ENCODE measurements at regions not wholly inside any gene's neighbourhood (a gene's known extent, or its start where the extent isn't known, plus 50 kb on each side); places are given as distances from the start of the nearest gene placed in this dataset.
"Not testable (repeated sequence)": the region's sequence is repeated elsewhere in the genome, so short reads cannot be mapped to it uniquely, and the experiment has no call there.

- H3K4me3 ChIP-seq (ENCODE audit: low read length, poor library complexity, severe bottlenecking): no peak overlapping the region
- H3K9me3 ChIP-seq (ENCODE audit: insufficient read depth, low read depth, low read length): no peaks in the 10 kb centered on the region
- H2AFZ ChIP-seq (ENCODE audit: low read length): no peak overlapping the region
- no peaks in the 10 kb centered on the region for H4K20me1 ChIP-seq (ENCODE audit: insufficient read depth, low read length, poor library complexity, severe bottlenecking)
- TF ChIP-seq EZH2phosphoT487 (IDR thresholded peaks at IDR 0.05; ENCODE audit: borderline replicate concordance): no peak
- TF ChIP-seq, protein P1, sequence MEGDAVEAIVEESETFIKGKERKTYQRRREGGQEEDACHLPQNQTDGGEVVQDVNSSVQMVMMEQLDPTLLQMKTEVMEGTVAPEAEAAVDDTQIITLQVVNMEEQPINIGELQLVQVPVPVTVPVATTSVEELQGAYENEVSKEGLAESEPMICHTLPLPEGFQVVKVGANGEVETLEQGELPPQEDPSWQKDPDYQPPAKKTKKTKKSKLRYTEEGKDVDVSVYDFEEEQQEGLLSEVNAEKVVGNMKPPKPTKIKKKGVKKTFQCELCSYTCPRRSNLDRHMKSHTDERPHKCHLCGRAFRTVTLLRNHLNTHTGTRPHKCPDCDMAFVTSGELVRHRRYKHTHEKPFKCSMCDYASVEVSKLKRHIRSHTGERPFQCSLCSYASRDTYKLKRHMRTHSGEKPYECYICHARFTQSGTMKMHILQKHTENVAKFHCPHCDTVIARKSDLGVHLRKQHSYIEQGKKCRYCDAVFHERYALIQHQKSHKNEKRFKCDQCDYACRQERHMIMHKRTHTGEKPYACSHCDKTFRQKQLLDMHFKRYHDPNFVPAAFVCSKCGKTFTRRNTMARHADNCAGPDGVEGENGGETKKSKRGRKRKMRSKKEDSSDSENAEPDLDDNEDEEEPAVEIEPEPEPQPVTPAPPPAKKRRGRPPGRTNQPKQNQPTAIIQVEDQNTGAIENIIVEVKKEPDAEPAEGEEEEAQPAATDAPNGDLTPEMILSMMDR (conservative IDR thresholded peaks at IDR 0.05; ENCODE audit: low read length): no peak
- H3K27me3 ChIP-seq (ENCODE audit: insufficient read depth, low read length, poor library complexity, severe bottlenecking): no peaks in the 10 kb centered on the region
- no peak overlapping the region for H3K4me2 ChIP-seq (ENCODE audit: low read depth, low read length, poor library complexity, severe bottlenecking)
- no peaks in the 10 kb centered on the region for H3K9me2 ChIP-seq (replicated peaks; ENCODE audit: low read depth, low read length)
- no peaks in the 10 kb centered on the region for H3K79me2 ChIP-seq (ENCODE audit: insufficient read depth, low read length)
- H3F3A ChIP-seq (ENCODE audit: low read depth): no peaks in the 10 kb centered on the region
- H3K36me3 ChIP-seq (ENCODE audit: insufficient read depth, low read length): no peaks in the 10 kb centered on the region
- H3K4me1 ChIP-seq (ENCODE audit: insufficient read depth, low read length, poor library complexity, severe bottlenecking): no peaks in the 10 kb centered on the region
- H3K9ac ChIP-seq (ENCODE audit: low read depth, low read length, poor library complexity, severe bottlenecking): no peak overlapping the region
Observed at GRCh38 chr10:44253769-44254462, 131.0 kb downstream of the CXCL12 start.

DNA sequence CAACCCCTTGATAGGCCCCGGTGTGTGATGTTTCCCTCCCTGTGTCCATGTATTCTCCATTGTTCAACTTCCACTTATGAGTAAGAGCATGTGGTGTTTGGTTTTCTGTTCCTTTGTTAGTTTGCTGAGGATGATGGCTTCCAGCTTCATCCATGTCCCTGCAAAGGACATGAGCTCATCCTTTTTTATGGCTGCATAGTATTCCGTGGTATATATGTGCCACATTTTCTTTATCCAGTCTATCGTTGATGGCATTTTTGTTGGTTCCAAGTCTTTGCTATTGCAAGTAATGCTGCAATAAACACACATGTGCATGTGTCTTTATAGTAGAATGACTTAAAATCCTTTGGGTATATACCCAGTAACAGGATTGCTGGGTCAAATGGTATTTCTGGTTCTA lies 132.3 kb downstream of the CXCL12 start:
- H3K4me2 ChIP-seq (ENCODE audit: low read depth, low read length, poor library complexity, severe bottlenecking); H3K27me3 ChIP-seq (ENCODE audit: insufficient read depth, low read length, poor library complexity, severe bottlenecking); H4K20me1 ChIP-seq (ENCODE audit: insufficient read depth, low read length, poor library complexity, severe bottlenecking); H2AFZ ChIP-seq (ENCODE audit: low read length); H3K4me3 ChIP-seq (ENCODE audit: low read length, poor library complexity, severe bottlenecking); H3K79me2 ChIP-seq (ENCODE audit: insufficient read depth, low read length); H3K36me3 ChIP-seq (ENCODE audit: insufficient read depth, low read length); H3K9me2 ChIP-seq (replicated peaks; ENCODE audit: low read depth, low read length); H3F3A ChIP-seq (ENCODE audit: low read depth); H3K9me3 ChIP-seq (ENCODE audit: insufficient read depth, low read depth, low read length); H3K4me1 ChIP-seq (ENCODE audit: insufficient read depth, low read length, poor library complexity, severe bottlenecking); H3K9ac ChIP-seq (ENCODE audit: low read depth, low read length, poor library complexity, severe bottlenecking): not testable (repeated sequence)

DNA sequence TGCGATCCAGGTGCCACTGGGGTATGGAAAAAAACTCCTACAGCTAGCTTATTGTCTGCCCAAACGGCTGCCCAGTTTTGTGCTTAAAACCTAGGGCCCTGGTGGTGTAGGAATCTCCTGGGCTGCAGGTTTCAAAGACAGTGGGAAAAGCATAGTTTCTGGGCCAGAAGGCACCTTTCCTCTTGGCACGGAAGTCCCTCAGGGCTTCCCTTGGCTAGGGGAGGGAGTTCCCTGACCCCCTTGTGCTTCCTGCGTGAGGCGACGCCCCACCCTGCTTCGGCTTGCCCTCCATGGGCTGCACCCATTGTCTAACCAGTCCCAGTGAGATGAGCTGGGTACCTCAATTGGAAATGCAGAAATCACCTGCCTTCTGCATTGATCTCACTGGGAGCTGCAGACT lies 135.0 kb downstream of the CXCL12 start:
- H3K36me3 ChIP-seq (ENCODE audit: insufficient read depth, low read length); H4K20me1 ChIP-seq (ENCODE audit: insufficient read depth, low read length, poor library complexity, severe bottlenecking); H3K4me2 ChIP-seq (ENCODE audit: low read depth, low read length, poor library complexity, severe bottlenecking); H3K9ac ChIP-seq (ENCODE audit: low read depth, low read length, poor library complexity, severe bottlenecking); H3F3A ChIP-seq (ENCODE audit: low read depth); H3K27me3 ChIP-seq (ENCODE audit: insufficient read depth, low read length, poor library complexity, severe bottlenecking); H3K9me2 ChIP-seq (replicated peaks; ENCODE audit: low read depth, low read length); H3K4me1 ChIP-seq (ENCODE audit: insufficient read depth, low read length, poor library complexity, severe bottlenecking); H3K4me3 ChIP-seq (ENCODE audit: low read length, poor library complexity, severe bottlenecking); H3K79me2 ChIP-seq (ENCODE audit: insufficient read depth, low read length); H3K9me3 ChIP-seq (ENCODE audit: insufficient read depth, low read depth, low read length); H2AFZ ChIP-seq (ENCODE audit: low read length): not testable (repeated sequence)

DNA sequence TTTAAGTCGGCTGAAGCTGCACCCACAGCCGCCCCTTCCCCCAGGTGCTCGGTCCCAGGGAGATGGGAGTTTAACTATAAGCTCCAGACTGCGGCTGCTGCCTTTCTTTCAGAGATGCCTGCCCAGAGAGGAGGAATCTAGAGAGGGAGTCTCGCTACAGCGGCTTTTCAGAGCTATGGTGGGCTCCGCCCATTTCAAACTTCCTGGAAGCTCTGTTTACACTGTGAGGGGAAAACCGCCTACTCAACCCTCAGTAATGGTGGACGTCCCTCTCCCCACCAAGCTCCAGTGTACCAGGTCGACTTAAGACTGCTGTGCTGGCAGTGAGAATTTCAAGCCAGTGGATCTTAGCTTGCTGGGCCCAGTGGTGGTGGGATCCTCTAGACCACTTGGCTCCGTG lies 135.4 kb downstream of the CXCL12 start:
- no peak overlapping the region for H3K4me3 ChIP-seq (ENCODE audit: low read length, poor library complexity, severe bottlenecking)
- no peaks in the 10 kb centered on the region for H3K27me3 ChIP-seq (ENCODE audit: insufficient read depth, low read length, poor library complexity, severe bottlenecking)
- H4K20me1 ChIP-seq (ENCODE audit: insufficient read depth, low read length, poor library complexity, severe bottlenecking): no peaks in the 10 kb centered on the region
- no peaks in the 10 kb centered on the region for H3K9me2 ChIP-seq (replicated peaks; ENCODE audit: low read depth, low read length)
- H3K36me3 ChIP-seq (ENCODE audit: insufficient read depth, low read length): no peaks in the 10 kb centered on the region
- H3K4me2 ChIP-seq (ENCODE audit: low read depth, low read length, poor library complexity, severe bottlenecking): no peak overlapping the region
- H3K9ac ChIP-seq (ENCODE audit: low read depth, low read length, poor library complexity, severe bottlenecking): no peak overlapping the region
- TF ChIP-seq, protein P1 (conservative IDR thresholded peaks at IDR 0.05; ENCODE audit: low read length): no peak
- no peaks in the 10 kb centered on the region for H3K9me3 ChIP-seq (ENCODE audit: insufficient read depth, low read depth, low read length)
- no peaks in the 10 kb centered on the region for H3F3A ChIP-seq (ENCODE audit: low read depth)
- no peaks in the 10 kb centered on the region for H3K79me2 ChIP-seq (ENCODE audit: insufficient read depth, low read length)
- H2AFZ ChIP-seq (ENCODE audit: low read length): no peak overlapping the region
- no peaks in the 10 kb centered on the region for H3K4me1 ChIP-seq (ENCODE audit: insufficient read depth, low read length, poor library complexity, severe bottlenecking)

- not testable (repeated sequence) for H3K4me2 ChIP-seq (ENCODE audit: low read depth, low read length, poor library complexity, severe bottlenecking); H2AFZ ChIP-seq (ENCODE audit: low read length); H3K36me3 ChIP-seq (ENCODE audit: insufficient read depth, low read length); H3K4me3 ChIP-seq (ENCODE audit: low read length, poor library complexity, severe bottlenecking); H3K9me2 ChIP-seq (replicated peaks; ENCODE audit: low read depth, low read length); H3K9ac ChIP-seq (ENCODE audit: low read depth, low read length, poor library complexity, severe bottlenecking); H4K20me1 ChIP-seq (ENCODE audit: insufficient read depth, low read length, poor library complexity, severe bottlenecking); H3K9me3 ChIP-seq (ENCODE audit: insufficient read depth, low read depth, low read length); H3K79me2 ChIP-seq (ENCODE audit: insufficient read depth, low read length); H3F3A ChIP-seq (ENCODE audit: low read depth); H3K4me1 ChIP-seq (ENCODE audit: insufficient read depth, low read length, poor library complexity, severe bottlenecking); H3K27me3 ChIP-seq (ENCODE audit: insufficient read depth, low read length, poor library complexity, severe bottlenecking)
Observed at GRCh38 chr10:44246700-44247099, 138.2 kb downstream of the CXCL12 start.

- not testable (repeated sequence) for H3K4me2 ChIP-seq (ENCODE audit: low read depth, low read length, poor library complexity, severe bottlenecking); H3K4me1 ChIP-seq (ENCODE audit: insufficient read depth, low read length, poor library complexity, severe bottlenecking); H3K9ac ChIP-seq (ENCODE audit: low read depth, low read length, poor library complexity, severe bottlenecking); H2AFZ ChIP-seq (ENCODE audit: low read length); H3K36me3 ChIP-seq (ENCODE audit: insufficient read depth, low read length); H3K27me3 ChIP-seq (ENCODE audit: insufficient read depth, low read length, poor library complexity, severe bottlenecking); H4K20me1 ChIP-seq (ENCODE audit: insufficient read depth, low read length, poor library complexity, severe bottlenecking); H3F3A ChIP-seq (ENCODE audit: low read depth); H3K9me2 ChIP-seq (replicated peaks; ENCODE audit: low read depth, low read length); H3K79me2 ChIP-seq (ENCODE audit: insufficient read depth, low read length); H3K9me3 ChIP-seq (ENCODE audit: insufficient read depth, low read depth, low read length); H3K4me3 ChIP-seq (ENCODE audit: low read length, poor library complexity, severe bottlenecking)
Observed at GRCh38 chr10:44246287-44246686, 138.6 kb downstream of the CXCL12 start.
